AG08395 (cell line): ENCODE measurements at regions not wholly inside any gene's neighbourhood (a gene's known extent, or its start where the extent isn't known, plus 50 kb on each side); places are given as distances from the start of the nearest gene placed in this dataset.

Source experiments
- DNase-seq: peaks from one replicate; pipeline ENCODE4 v3.0.0; 2012; ENCODE audit warnings: mixed read lengths, low spot score

- DNase-seq, result no peak
These were observed 424.9 kb downstream of the FGF9 start for GRCh38 chr13:22095794-22096193.

- no peak for DNase-seq
These were observed 428.7 kb downstream of the FGF9 start for GRCh38 chr13:22099585-22099984.

- DNase-seq, result peak; percentile 21
These were observed 431.4 kb downstream of the FGF9 start for GRCh38 chr13:22102271-22102670.

- peak; percentile 46 for DNase-seq
These were observed 432.5 kb downstream of the FGF9 start for GRCh38 chr13:22103046-22104027.

GRCh38 chr13:22106058-22106457, 435.2 kb downstream of the FGF9 start:
- no peak for DNase-seq

DNA sequence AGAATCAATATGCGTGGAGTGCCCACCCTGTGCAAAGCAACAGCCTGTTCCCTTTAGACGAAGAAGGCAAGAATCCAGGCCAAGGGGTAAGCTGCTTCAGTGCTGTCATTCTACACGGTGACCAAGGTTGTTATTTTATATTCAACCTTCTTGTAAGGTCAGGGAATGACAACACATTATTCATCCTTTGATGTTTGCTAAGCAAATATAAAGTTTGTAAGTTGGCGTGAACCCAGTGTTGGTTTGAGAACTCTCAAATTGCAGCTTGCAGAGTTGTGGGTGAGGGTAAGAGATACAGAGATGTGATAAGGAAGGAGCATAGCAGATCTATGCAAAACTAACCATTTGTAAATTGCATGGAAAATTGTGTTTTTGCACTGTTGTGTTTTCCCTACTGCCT, 436.7 kb downstream of the FGF9 start:
- DNase-seq, result no peak

- DNase-seq, result peak; percentile 57
These were observed 437.5 kb downstream of the FGF9 start for GRCh38 chr13:22108283-22108942.

DNA sequence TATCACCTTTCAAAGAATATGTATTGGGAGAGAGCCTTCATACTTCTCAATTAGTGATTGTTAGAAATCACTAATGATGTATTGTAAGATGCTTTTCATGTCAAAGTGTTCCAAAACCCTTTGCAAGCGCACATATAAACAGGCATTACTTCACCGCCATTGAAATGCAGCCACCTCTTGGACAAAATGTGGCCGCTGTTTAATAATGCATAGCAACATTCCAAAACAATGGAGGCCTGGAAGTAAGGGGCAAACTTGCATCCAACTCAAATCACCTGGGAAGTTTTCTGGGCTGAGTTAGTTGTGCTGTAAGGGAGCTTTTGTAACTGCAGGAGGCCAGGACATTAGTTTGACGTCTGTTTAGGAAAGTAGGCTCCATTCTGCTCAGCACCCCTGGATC, 438.1 kb downstream of the FGF9 start:
- no peak for DNase-seq

DNA sequence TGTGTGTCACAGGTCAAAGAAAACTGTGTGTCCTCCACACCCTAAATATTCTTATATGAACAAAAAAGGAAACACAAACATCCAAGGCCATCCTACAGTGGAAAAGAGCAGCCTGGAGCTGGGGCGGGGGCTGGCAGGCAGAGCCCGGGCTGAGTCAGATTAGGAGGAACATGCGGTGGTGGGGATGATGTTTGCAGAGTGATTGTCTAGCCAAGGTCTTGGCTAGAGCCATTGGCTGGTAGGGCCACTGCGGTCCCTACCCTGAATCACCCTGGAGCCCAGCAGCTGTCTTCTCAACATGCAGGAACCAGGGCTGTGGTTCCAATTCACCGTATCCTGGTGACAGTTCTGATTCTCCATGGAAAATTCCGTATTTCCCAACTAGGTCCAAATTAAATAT, 439.5 kb downstream of the FGF9 start:
- DNase-seq, result peak; percentile 33

- no peak for DNase-seq
These were observed 440.4 kb downstream of the FGF9 start for GRCh38 chr13:22111152-22111783.

DNA sequence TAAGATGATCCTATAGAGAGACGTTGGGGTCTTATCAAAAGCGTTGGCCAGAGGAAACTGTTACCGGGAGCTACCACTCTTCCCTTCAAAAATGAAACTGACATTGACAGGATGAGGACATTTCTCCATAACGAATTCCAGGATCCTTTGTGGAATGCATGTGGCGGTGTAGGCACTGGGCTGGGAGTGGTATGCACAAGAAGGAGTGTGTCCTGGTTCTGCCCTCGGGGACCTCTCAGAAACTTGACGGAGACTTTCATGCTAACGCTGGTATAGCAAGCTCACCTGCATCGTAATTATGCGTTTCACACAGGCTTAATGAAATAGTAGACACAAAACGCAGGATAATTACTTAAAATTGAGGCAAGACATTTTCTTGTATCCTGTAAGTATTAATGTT, 441.1 kb downstream of the FGF9 start:
- no peak for DNase-seq

GRCh38 chr13:22112956-22113745, 442.3 kb downstream of the FGF9 start:
- no peak for DNase-seq

DNA sequence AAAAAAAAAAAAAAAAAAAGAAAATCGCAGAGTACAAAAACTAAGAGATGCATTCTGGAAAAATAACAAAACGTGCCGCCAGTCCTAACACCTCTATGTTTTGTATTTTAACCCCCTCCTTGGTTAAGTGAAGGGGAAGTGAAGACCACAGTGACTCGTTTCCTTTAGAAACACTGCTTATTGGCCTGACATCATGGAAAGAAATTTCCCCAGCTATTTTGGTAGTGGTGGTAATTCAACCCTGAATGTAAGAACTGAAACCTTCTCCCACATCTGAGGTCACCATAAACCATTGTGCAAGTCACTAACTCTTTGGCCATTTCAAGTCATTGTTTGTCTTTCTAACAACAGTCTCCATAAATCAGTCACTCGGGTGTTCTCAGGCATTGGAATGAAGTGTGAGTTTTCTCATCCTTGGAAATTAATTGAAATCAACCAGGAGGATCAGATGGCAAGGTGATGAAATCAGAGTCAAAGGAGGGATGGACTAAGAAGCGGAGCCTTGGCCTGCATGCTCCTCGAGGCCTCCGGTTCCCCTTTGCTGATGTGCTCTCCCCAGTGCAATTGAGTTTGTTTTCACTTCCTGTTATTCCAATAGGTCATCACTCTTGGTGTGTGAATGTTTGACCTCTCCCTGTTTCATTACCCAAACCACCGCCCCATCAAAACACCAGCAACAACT, 443.9 kb downstream of the FGF9 start:
- peak; percentile 24 for DNase-seq

GRCh38 chr13:22118158-22118557, 447.3 kb downstream of the FGF9 start:
- no peak for DNase-seq

GRCh38 chr13:22120646-22121045, 449.8 kb downstream of the FGF9 start:
- DNase-seq, result no peak

GRCh38 chr13:22121146-22121739, 450.4 kb downstream of the FGF9 start:
- no peak for DNase-seq

GRCh38 chr13:22126433-22127021, 455.7 kb downstream of the FGF9 start:
- DNase-seq, result no peak

DNA sequence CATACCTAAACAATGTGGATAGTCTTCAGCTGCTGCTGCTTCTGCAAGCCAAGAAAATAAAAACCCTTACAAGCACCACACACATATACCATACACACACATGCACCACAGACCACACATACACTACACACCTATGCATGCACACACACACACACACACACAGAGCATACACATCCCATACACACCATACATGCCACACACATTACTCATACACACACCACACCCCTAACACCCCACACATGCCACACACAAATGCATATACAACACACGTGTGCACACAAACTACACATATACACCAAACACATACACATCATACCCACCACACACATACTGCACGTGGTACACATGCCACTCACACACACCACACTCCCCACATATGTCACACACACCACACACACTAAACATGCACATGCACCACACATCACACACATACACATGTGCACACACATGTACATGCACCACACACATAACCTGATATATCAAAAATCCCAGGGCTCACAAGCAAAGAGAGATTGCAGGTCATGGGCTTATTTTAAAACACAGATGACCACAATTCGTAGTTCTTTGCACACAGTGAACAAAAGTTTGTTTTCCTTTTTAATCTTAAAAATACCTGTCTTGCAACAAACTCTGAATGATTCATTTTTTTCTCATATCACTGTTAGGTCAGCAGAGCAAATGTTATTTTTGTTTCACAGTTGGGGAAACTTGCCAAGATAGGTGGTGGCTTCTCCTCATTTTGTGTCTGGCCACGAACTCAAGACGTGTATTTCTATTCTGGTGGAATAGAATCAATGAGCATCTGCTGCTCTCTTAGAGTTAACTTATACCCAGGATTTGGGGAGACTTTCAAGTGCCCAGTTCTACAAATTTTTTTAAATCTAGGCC, 456.6 kb downstream of the FGF9 start:
- no peak for DNase-seq
